ENCODE measurements at regions not wholly inside any gene's neighbourhood (a gene's known extent, or its start where the extent isn't known, plus 50 kb on each side); places are given as distances from the start of the nearest gene placed in this dataset.
"Not testable (repeated sequence)": the region's sequence is repeated elsewhere in the genome, so short reads cannot be mapped to it uniquely, and the experiment has no call there.

- Mint-ChIP-seq H3K36me3 (no peaks in the 10 kb centered on the region), H3K4me3 (no peak overlapping the region), H3K27me3 (ENCODE audit: low read depth in 3 of 3) (peaks cover 0 to 3% (median 3%) of the 10 kb centered on the region in 3 donors), H3K9me3 (no peaks in the 10 kb centered on the region), H3K4me1 (no peaks in the 10 kb centered on the region), H3K27ac (no peak overlapping the region)
- DNase-seq, result no peak
These were observed 263.8 kb upstream of the IGFBP7 start for GRCh38 chr4:57373991-57374390.

- DNase-seq, result no peak
- peaks cover 0 to 3% (median 2%) of the 10 kb centered on the region in 3 donors for H3K27me3 Mint-ChIP-seq (ENCODE audit: low read depth in 3 of 3)
- H3K9me3 Mint-ChIP-seq, result no peaks in the 10 kb centered on the region
- no peak overlapping the region for H3K27ac Mint-ChIP-seq
- no peaks in the 10 kb centered on the region for H3K36me3 Mint-ChIP-seq
- H3K4me3 Mint-ChIP-seq, result no peak overlapping the region
- H3K4me1 Mint-ChIP-seq, result no peaks in the 10 kb centered on the region
These were observed 261.5 kb upstream of the IGFBP7 start for GRCh38 chr4:57371671-57372070.

GRCh38 chr4:57370691-57371090 lies 260.5 kb upstream of the IGFBP7 start:
- Mint-ChIP-seq H3K36me3 (no peaks in the 10 kb centered on the region), H3K9me3 (no peaks in the 10 kb centered on the region), H3K27me3 (ENCODE audit: low read depth in 3 of 3) (peaks cover 1 to 3% (median 2%) of the 10 kb centered on the region in 3 donors), H3K4me3 (no peak overlapping the region), H3K27ac (no peak overlapping the region), H3K4me1 (no peaks in the 10 kb centered on the region)
- DNase-seq, result no peak

- Mint-ChIP-seq H3K4me3 (no peak overlapping the region), H3K27ac (no peak overlapping the region), H3K4me1 (no peaks in the 10 kb centered on the region), H3K36me3 (no peaks in the 10 kb centered on the region), H3K9me3 (no peaks in the 10 kb centered on the region), H3K27me3 (ENCODE audit: low read depth in 3 of 3) (peaks cover 0 to 2% (median 1%) of the 10 kb centered on the region in 3 donors)
- no peak for DNase-seq
These were observed 259.3 kb upstream of the IGFBP7 start for GRCh38 chr4:57369446-57369845.

GRCh38 chr4:57364255-57364654 lies 254.1 kb upstream of the IGFBP7 start:
- no peaks in the 10 kb centered on the region for H3K4me1 Mint-ChIP-seq

GRCh38 chr4:57363346-57363745 lies 253.2 kb upstream of the IGFBP7 start:
- no peak overlapping the region for H3K27ac Mint-ChIP-seq
- no peak for DNase-seq
- no peaks in the 10 kb centered on the region for H3K4me1 Mint-ChIP-seq
- H3K27me3 Mint-ChIP-seq (ENCODE audit: low read depth in 3 of 3), result peaks cover 0 to 4% (median 2%) of the 10 kb centered on the region in 3 donors
- H3K4me3 Mint-ChIP-seq, result no peak overlapping the region
- peaks cover 0 to 4% (median 0%) of the 10 kb centered on the region in 6 donors for H3K9me3 Mint-ChIP-seq
- H3K36me3 Mint-ChIP-seq, result no peaks in the 10 kb centered on the region

More at GRCh38 chr4:57364255-57364654, 254.1 kb upstream of the IGFBP7 start:
- Mint-ChIP-seq H3K4me3 (no peak overlapping the region), H3K36me3 (no peaks in the 10 kb centered on the region), H3K9me3 (no peaks in the 10 kb centered on the region), H3K27me3 (ENCODE audit: low read depth in 3 of 3) (peaks cover 0 to 4% (median 2%) of the 10 kb centered on the region in 3 donors), H3K27ac (no peak overlapping the region)
- DNase-seq, result no peak

- Mint-ChIP-seq H3K36me3 (no peaks in the 10 kb centered on the region), H3K27me3 (ENCODE audit: low read depth in 3 of 3) (peaks cover 0 to 3% (median 0%) of the 10 kb centered on the region in 3 donors), H3K4me1 (no peaks in the 10 kb centered on the region), H3K9me3 (peaks cover 0 to 4% (median 0%) of the 10 kb centered on the region in 6 donors), H3K27ac (no peak overlapping the region), H3K4me3 (no peak overlapping the region)
- DNase-seq, result no peak
These were observed 250.5 kb upstream of the IGFBP7 start for GRCh38 chr4:57360681-57361080.

- H3K36me3 Mint-ChIP-seq, result no peaks in the 10 kb centered on the region
- H3K4me1 Mint-ChIP-seq, result no peaks in the 10 kb centered on the region
- peaks cover 0 to 4% (median 0%) of the 10 kb centered on the region in 6 donors for H3K9me3 Mint-ChIP-seq
These were observed 245.0 kb upstream of the IGFBP7 start for GRCh38 chr4:57355101-57355665.

GRCh38 chr4:57351731-57352130 lies 241.5 kb upstream of the IGFBP7 start:
- H3K4me3 Mint-ChIP-seq, result no peak overlapping the region
- no peak for DNase-seq
- no peak overlapping the region for H3K27ac Mint-ChIP-seq

More at GRCh38 chr4:57355101-57355665, 245.0 kb upstream of the IGFBP7 start:
- Mint-ChIP-seq H3K27me3 (ENCODE audit: low read depth in 3 of 3) (peaks cover 0 to 5% (median 3%) of the 10 kb centered on the region in 3 donors), H3K27ac (no peak overlapping the region), H3K4me3 (no peak overlapping the region)
- DNase-seq, result no peak

GRCh38 chr4:57344296-57344695 lies 234.1 kb upstream of the IGFBP7 start:
- Mint-ChIP-seq H3K27ac (no peak overlapping the region), H3K4me1 (no peaks in the 10 kb centered on the region), H3K9me3 (peaks cover 0 to 2% (median 0%) of the 10 kb centered on the region in 6 donors), H3K4me3 (no peak overlapping the region), H3K36me3 (no peaks in the 10 kb centered on the region), H3K27me3 (ENCODE audit: low read depth in 3 of 3) (peaks cover under 1 to 3% (median 2%) of the 10 kb centered on the region in 3 donors)
- DNase-seq, result no peak

More at GRCh38 chr4:57351731-57352130, 241.5 kb upstream of the IGFBP7 start:
- Mint-ChIP-seq H3K4me1 (no peaks in the 10 kb centered on the region), H3K36me3 (no peaks in the 10 kb centered on the region), H3K27me3 (ENCODE audit: low read depth in 3 of 3) (peaks cover 3 to 7% (median 4%) of the 10 kb centered on the region in 3 donors), H3K9me3 (peaks cover 0 to 5% (median 0%) of the 10 kb centered on the region in 6 donors)

GRCh38 chr4:57342411-57342810 lies 232.2 kb upstream of the IGFBP7 start:
- Mint-ChIP-seq H3K9me3 (no peaks in the 10 kb centered on the region), H3K27me3 (ENCODE audit: low read depth in 3 of 3) (peaks cover 2 to 3% (median 2%) of the 10 kb centered on the region in 3 donors)

GRCh38 chr4:57338861-57339260 lies 228.7 kb upstream of the IGFBP7 start:
- not testable (repeated sequence) for H3K4me3 Mint-ChIP-seq; H3K4me1 Mint-ChIP-seq; H3K27ac Mint-ChIP-seq; H3K27me3 Mint-ChIP-seq (ENCODE audit: low read depth in 3 of 3); DNase-seq; H3K36me3 Mint-ChIP-seq; H3K9me3 Mint-ChIP-seq

More at GRCh38 chr4:57342411-57342810, 232.2 kb upstream of the IGFBP7 start:
- H3K4me3 Mint-ChIP-seq, result no peak overlapping the region
- no peak for DNase-seq
- H3K4me1 Mint-ChIP-seq, result no peaks in the 10 kb centered on the region
- H3K27ac Mint-ChIP-seq, result no peak overlapping the region
- no peaks in the 10 kb centered on the region for H3K36me3 Mint-ChIP-seq

- Mint-ChIP-seq H3K9me3 (peaks cover 0 to 2% (median 0%) of the 10 kb centered on the region in 6 donors), H3K27me3 (ENCODE audit: low read depth in 3 of 3) (peaks cover 0 to 7% (median 4%) of the 10 kb centered on the region in 3 donors), H3K4me1 (no peaks in the 10 kb centered on the region), H3K4me3 (no peak overlapping the region), H3K27ac (no peak overlapping the region), H3K36me3 (peaks cover 0 to 4% (median 0%) of the 10 kb centered on the region in 3 donors)
- no peak for DNase-seq
These were observed 223.5 kb upstream of the IGFBP7 start for GRCh38 chr4:57333684-57334083.

GRCh38 chr4:57331959-57332358 lies 221.8 kb upstream of the IGFBP7 start:
- H3K4me1 Mint-ChIP-seq, result no peaks in the 10 kb centered on the region
- DNase-seq, result no peak
- no peak overlapping the region for H3K27ac Mint-ChIP-seq
- peaks cover 0 to 4% (median 0%) of the 10 kb centered on the region in 3 donors for H3K36me3 Mint-ChIP-seq
- no peak overlapping the region for H3K4me3 Mint-ChIP-seq
- H3K27me3 Mint-ChIP-seq (ENCODE audit: low read depth in 3 of 3), result peaks cover 0 to 2% (median 2%) of the 10 kb centered on the region in 3 donors
- H3K9me3 Mint-ChIP-seq, result peaks cover 0 to 2% (median 0%) of the 10 kb centered on the region in 6 donors

GRCh38 chr4:57329279-57329678 lies 219.1 kb upstream of the IGFBP7 start:
- DNase-seq, result no peak
- H3K9me3 Mint-ChIP-seq, result peaks cover 0 to 2% (median 0%) of the 10 kb centered on the region in 6 donors
- peaks cover 0 to 3% (median 0%) of the 10 kb centered on the region in 3 donors for H3K36me3 Mint-ChIP-seq
- no peak overlapping the region for H3K4me3 Mint-ChIP-seq
- H3K27me3 Mint-ChIP-seq (ENCODE audit: low read depth in 3 of 3), result peaks cover 0 to 2% (median 0%) of the 10 kb centered on the region in 3 donors
- no peak overlapping the region for H3K27ac Mint-ChIP-seq
- no peaks in the 10 kb centered on the region for H3K4me1 Mint-ChIP-seq

Measured in immature natural killer cell (primary cell).